GM12878 (cell line): ENCODE measurements at regions not wholly inside any gene's neighbourhood (a gene's known extent, or its start where the extent isn't known, plus 50 kb on each side); places are given as distances from the start of the nearest gene placed in this dataset.

ENCODE experiments used
- ATAC-seq: fragments of 200-7000 bp; cut with Tn5 transposase; 3 replicates; pipeline ENCODE4 v1.9.1; 2020; ENCODE audit warnings: mild to moderate bottlenecking, moderate library complexity
- BruUV-seq: library from RNA; stranded (reverse); fragments of 400-500 nt; replicated peaks from 2 replicates; lab custom pipeline; 2021; lab: Mats Ljungman, UMichigan
- CTCF ChIA-PET: fragments of 300-600 bp; sonication (Branson Sonifier 250); formaldehyde crosslinking; extraction: SDS; loops from one replicate; lab custom pipeline; 2021; ENCODE audit warnings: inconsistent platforms; lab: Yijun Ruan, JAX
- POLR2A ChIA-PET: fragments of 350-600 bp; formaldehyde crosslinking; extraction: SDS; loops from one replicate; lab custom pipeline; 2021; ENCODE audit warnings: inconsistent platforms; lab: Charles Lee
- RAD21 ChIA-PET: fragments of 300-600 bp; sonication (Branson Sonifier 250); formaldehyde crosslinking; loops from one replicate; lab custom pipeline; 2023; ENCODE audit warnings: antibody characterized with exemption; ENCODE audit not compliant: unreplicated experiment; lab: Charles Lee
- SMC1A ChIA-PET: fragments of 300-600 bp; sonication (Branson Sonifier 250); formaldehyde crosslinking; loops from one replicate; lab custom pipeline; 2023; ENCODE audit not compliant: unreplicated experiment, uncharacterized antibody; lab: Charles Lee
- DNase-seq: peaks from one replicate; pipeline ENCODE4 v3.0.0-alpha.2; 2011; ENCODE audit warnings: low read depth, low spot score
- FAIRE-seq: peaks from 3 replicates; lab custom pipeline; 2011; peaks lifted over from hg19 to GRCh38; lab: Jason Lieb, UNC
- H2AFZ ChIP-seq: 2 replicates; pipeline ENCODE4 v1.6.0; 2011; ENCODE audit warnings: low read depth, low read length, control low read depth; ENCODE audit not compliant: control insufficient read depth
- H3K27ac ChIP-seq: 2 replicates; pipeline ENCODE4 v1.5.1; 2011; ENCODE audit warnings: control low read depth; ENCODE audit not compliant: control insufficient read depth, insufficient read depth
- H3K27me3 ChIP-seq, 2 experiments: replicated peaks in 1 of 2; 2 replicates each; pipeline versions ENCODE4 v1.6.0 to v1.6.1; 2011; ENCODE audit warnings: low read length in 1 of 2; ENCODE audit not compliant: control insufficient read depth in 2 of 2, insufficient read depth in 2 of 2
- H3K36me3 ChIP-seq, 2 experiments: 2 replicates each; pipeline ENCODE4 v1.5.1; 2011; ENCODE audit warnings: low read length in 1 of 2; ENCODE audit not compliant: control insufficient read depth in 2 of 2, insufficient read depth in 2 of 2
- H3K4me1 ChIP-seq: 2 replicates; pipeline ENCODE4 v1.6.1; 2011; ENCODE audit warnings: mild to moderate bottlenecking, low read length, moderate library complexity, mixed read lengths; ENCODE audit not compliant: control insufficient read depth, insufficient read depth
- H3K4me2 ChIP-seq: 2 replicates; pipeline ENCODE4 v1.6.0; 2011; ENCODE audit warnings: control low read depth; ENCODE audit not compliant: control insufficient read depth, insufficient read depth
- H3K4me3 ChIP-seq: fragments of 200-600 bp; sonication (generic); 2 replicates; pipeline ENCODE4 v1.5.1; 2016
- H3K79me2 ChIP-seq: 2 replicates; pipeline ENCODE4 v1.6.0; 2011; ENCODE audit warnings: low read length; ENCODE audit not compliant: control insufficient read depth, insufficient read depth
- H3K9ac ChIP-seq: 2 replicates; pipeline ENCODE4 v1.8.0; 2011; ENCODE audit warnings: low read length, control low read depth, mixed read lengths; ENCODE audit not compliant: control insufficient read depth, insufficient read depth
- H3K9me3 ChIP-seq: replicated peaks from 3 replicates; pipeline ENCODE4 v1.5.1; 2011; ENCODE audit warnings: mild to moderate bottlenecking, low read length; ENCODE audit not compliant: control insufficient read depth, insufficient read depth
- H4K20me1 ChIP-seq: 2 replicates; pipeline ENCODE4 v1.6.0; 2011; ENCODE audit not compliant: control insufficient read depth, insufficient read depth
- CHD4 ChIP-seq: fragments of 200-600 bp; sonication (generic); IDR thresholded peaks from 2 replicates; pipeline ENCODE4 v1.6.1; 2016; ENCODE audit warnings: mild to moderate bottlenecking
- POLR2AphosphoS5 ChIP-seq: IDR thresholded peaks from 2 replicates; pipeline ENCODE4 v1.6.1; 2011; ENCODE audit warnings: mild to moderate bottlenecking, low read length, inconsistent platforms
- RCOR1 ChIP-seq: conservative IDR thresholded peaks from 2 replicates; pipeline ENCODE4 v1.6.1; 2012; ENCODE audit warnings: low read depth, low read length, improper control_type of control experiment
- ZBED1 ChIP-seq: IDR thresholded peaks from 2 replicates; pipeline ENCODE4 v1.6.1; 2016; ENCODE audit warnings: borderline replicate concordance
- ZNF592 ChIP-seq: fragments of 450-650 bp; IDR thresholded peaks from 2 replicates; pipeline ENCODE4 v1.6.1; 2017; ENCODE audit warnings: mild to moderate bottlenecking, moderate library complexity
- WGBS: methylation state at CpG from one replicate; pipeline ENCODE4 v1.1.6; 2016; ENCODE audit warnings: low lambda C conversion rate; ENCODE audit not compliant: insufficient replicate concordance, insufficient coverage; ENCODE audit errors: missing lambda C conversion rate; 5-methylcytosine and 5-hydroxymethylcytosine counted together
- in situ Hi-C: fragments of 300-500 bp; cut with MboI; formaldehyde crosslinking; loops from 9 replicates; pipeline ENCODE4 v1.14.3; 2018; ENCODE audit warnings: mixed read lengths
- intact Hi-C: fragments of 100-400 bp; cut with micrococcal nuclease; formaldehyde crosslinking; loops from one replicate; pipeline ENCODE4 v1.14.2; 2022; ENCODE audit not compliant: unreplicated experiment

- in situ Hi-C loops: no loop called here
- Histone ChIP-seq H3K4me1 (no peaks in the 10 kb centered on the region), H3K4me3 (no peak overlapping the region), H4K20me1 (no peaks in the 10 kb centered on the region)
- no TSS peak for BruUV-seq
- CTCF ChIA-PET: interaction anchor here (1.5 to 1.9 kb wide), 2 partner anchors 10 kb away, joined by 5 to 6 read pairs; no protein-coding TSS in a partner anchor
- TF ChIP-seq RCOR1: no peak
- TF ChIP-seq POLR2AphosphoS5: no peak
- TF ChIP-seq ZNF592: no peak
- TF ChIP-seq CHD4: no peak
- TF ChIP-seq ZBED1: no peak
- TF ChIP-seq, all 136 proteins: peak for 0
- no peaks in the 10 kb centered on the region for H3K36me3 ChIP-seq
- H3K79me2 ChIP-seq: no peaks in the 10 kb centered on the region
- WGBS: 36% methylated on average over 2 of the region's 2 CpGs
- ChIA-PET POLR2A (no interaction called here), RAD21 (no interaction called here), SMC1A (interaction anchor here (0.8 kb wide), 1 partner anchor 10 kb away, joined by 3 read pairs; no protein-coding TSS in a partner anchor)
- H3K27ac ChIP-seq: no peak overlapping the region
- no peaks in the 10 kb centered on the region for H3K27me3 ChIP-seq
- H3K4me2 ChIP-seq: no peak overlapping the region
- intact Hi-C loops: no loop called here
- no peak overlapping the region for H2AFZ ChIP-seq
- FAIRE-seq: no peak
- H3K9ac ChIP-seq: no peak overlapping the region
- no peaks in the 10 kb centered on the region for H3K9me3 ChIP-seq
- DNase-seq: no peak
- no peak for ATAC-seq
These were observed 489.1 kb upstream of the PODXL start for GRCh38 chr7:132045481-132045980.
